Fibroblast of upper back skin (primary cell): ENCODE measurements at regions not wholly inside any gene's neighbourhood (a gene's known extent, or its start where the extent isn't known, plus 50 kb on each side); places are given as distances from the start of the nearest gene placed in this dataset.
"Not testable (repeated sequence)": the region's sequence is repeated elsewhere in the genome, so short reads cannot be mapped to it uniquely, and the experiment has no call there.

Experiments
- DNase-seq: peaks from one replicate; pipeline ENCODE4 v3.0.0-alpha.2; 2013

GRCh38 chr2:236376566-236377244 is 112.5 kb upstream of the ASB18 start:
- DNase-seq: no peak

- no peak for DNase-seq
Observed at GRCh38 chr2:236380051-236380612, 115.9 kb upstream of the ASB18 start.

GRCh38 chr2:236381253-236381652 is 117.0 kb upstream of the ASB18 start:
- DNase-seq: not testable (repeated sequence)

GRCh38 chr2:236389284-236390216 is 125.3 kb upstream of the ASB18 start:
- DNase-seq: not testable (repeated sequence)

- DNase-seq: no peak
Observed at GRCh38 chr2:236393101-236393500, 128.9 kb upstream of the ASB18 start.

- DNase-seq: no peak
Observed at GRCh38 chr2:236393581-236393980, 129.4 kb upstream of the ASB18 start.

GRCh38 chr2:236394571-236394970 is 130.4 kb upstream of the ASB18 start:
- DNase-seq: no peak

- DNase-seq: no peak
Observed at GRCh38 chr2:236395067-236395466, 130.9 kb upstream of the ASB18 start.

GRCh38 chr2:236396818-236397350 is 132.7 kb upstream of the ASB18 start:
- no peak for DNase-seq

- no peak for DNase-seq
Observed at GRCh38 chr2:236397681-236398080, 133.5 kb upstream of the ASB18 start.

- DNase-seq: no peak
Observed at GRCh38 chr2:236399409-236399808, 135.2 kb upstream of the ASB18 start.

GRCh38 chr2:236400046-236400574 is 135.9 kb upstream of the ASB18 start:
- no peak for DNase-seq

- no peak for DNase-seq
Observed at GRCh38 chr2:236400594-236401360, 136.6 kb upstream of the ASB18 start.

GRCh38 chr2:236402033-236402790 is 138.0 kb upstream of the ASB18 start:
- no peak for DNase-seq

GRCh38 chr2:236403125-236403524 is 138.9 kb upstream of the ASB18 start:
- DNase-seq: no peak

- DNase-seq: no peak
Observed at GRCh38 chr2:236403811-236404210, 139.6 kb upstream of the ASB18 start.

- no peak for DNase-seq
Observed at GRCh38 chr2:236404346-236404745, 140.1 kb upstream of the ASB18 start.

GRCh38 chr2:236405357-236405756 is 141.2 kb upstream of the ASB18 start:
- DNase-seq: no peak

GRCh38 chr2:236408090-236408489 is 143.9 kb upstream of the ASB18 start:
- DNase-seq: no peak

GRCh38 chr2:236408786-236409185 is 144.6 kb upstream of the ASB18 start:
- no peak for DNase-seq

GRCh38 chr2:236415684-236416444 is 151.7 kb upstream of the ASB18 start:
- no peak for DNase-seq
